D341Med (cell line): ENCODE measurements at regions not wholly inside any gene's neighbourhood (a gene's known extent, or its start where the extent isn't known, plus 50 kb on each side); places are given as distances from the start of the nearest gene placed in this dataset.

Experiments used
- DNase-seq: peaks from one replicate; pipeline ENCODE4 v3.0.0; 2012; ENCODE audit warnings: low spot score

DNA sequence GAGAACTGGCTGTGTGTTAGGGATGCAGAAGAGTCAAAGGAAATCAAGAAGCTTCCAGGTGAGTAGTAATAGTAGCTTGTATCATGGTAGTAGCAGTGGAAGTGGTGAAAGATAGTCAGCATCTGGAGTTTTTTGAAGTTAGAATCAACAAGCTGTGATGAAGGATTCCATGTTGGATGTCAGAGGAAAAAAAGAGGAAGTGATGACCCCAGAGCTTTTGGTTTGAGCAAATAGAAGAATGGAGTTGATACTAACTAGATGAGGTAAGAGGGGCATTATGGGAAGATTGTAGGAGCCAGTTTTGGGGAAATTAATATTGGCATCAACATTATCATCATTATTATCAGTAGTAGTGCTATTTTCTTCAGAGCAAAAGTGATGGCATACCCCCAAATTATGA lies 542.2 kb downstream of the XIRP2 start:
- no peak for DNase-seq

DNA sequence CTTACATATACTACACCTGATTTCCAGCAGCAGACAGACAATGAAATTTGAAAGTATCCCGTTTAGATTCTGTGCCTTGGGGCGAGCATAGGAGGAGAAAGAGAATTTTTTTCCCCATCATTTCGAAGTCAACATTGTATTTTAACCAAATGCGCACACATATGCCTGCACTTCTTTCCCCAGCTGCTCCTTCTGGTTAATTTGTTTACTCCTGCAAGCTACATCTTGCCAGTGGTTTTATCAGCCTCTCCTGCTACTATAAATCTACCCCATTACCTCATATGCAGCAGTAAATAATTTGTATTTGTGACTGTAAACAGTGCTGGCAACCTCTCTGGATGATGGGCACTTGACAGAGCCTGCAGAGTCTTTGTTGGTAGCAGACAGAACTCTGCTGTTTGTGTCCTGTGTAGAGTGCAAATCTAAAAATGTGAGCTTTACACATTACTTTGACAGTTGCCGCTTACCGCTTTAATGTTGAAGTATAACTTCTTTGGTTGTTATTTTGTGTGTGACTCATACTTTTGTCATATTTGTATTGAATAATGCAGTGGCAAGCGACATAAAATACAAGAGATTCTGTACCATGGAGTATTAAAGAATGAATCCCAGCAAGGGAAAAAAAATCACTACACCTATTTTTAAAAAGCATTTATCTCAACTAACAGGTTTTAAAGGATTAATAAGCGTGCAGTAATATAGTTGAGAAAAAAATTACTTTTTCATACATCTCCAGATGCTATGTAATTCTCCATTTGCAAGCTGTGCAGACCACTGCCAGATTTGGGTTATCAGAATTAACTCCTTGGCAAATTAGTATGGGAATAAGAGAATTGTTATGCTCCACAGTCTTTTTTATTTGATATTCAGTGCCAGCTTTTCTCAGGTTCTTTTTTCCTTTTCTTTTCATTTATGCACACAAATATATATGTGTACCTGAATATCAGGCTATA lies 536.8 kb downstream of the XIRP2 start:
- DNase-seq = no peak

DNA sequence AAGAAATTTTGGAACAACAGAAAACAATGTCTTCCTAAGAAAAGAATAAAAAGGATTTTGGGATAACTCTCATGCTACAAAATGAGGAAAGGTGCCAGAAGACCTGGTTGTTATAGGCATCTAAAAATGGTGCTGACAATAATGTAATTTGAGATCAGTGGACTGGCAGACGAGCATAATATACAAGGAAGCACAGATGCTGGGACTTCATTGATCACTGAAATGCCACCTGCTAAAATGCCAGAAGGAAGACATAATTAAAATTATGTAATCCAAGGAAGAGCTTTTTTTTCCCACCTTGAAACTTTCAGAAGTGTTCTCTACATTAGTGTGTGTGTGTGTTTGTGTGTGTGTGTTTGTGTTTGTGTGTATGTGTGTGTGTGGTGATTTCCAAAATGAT lies 535.9 kb downstream of the XIRP2 start:
- DNase-seq = no peak

DNA sequence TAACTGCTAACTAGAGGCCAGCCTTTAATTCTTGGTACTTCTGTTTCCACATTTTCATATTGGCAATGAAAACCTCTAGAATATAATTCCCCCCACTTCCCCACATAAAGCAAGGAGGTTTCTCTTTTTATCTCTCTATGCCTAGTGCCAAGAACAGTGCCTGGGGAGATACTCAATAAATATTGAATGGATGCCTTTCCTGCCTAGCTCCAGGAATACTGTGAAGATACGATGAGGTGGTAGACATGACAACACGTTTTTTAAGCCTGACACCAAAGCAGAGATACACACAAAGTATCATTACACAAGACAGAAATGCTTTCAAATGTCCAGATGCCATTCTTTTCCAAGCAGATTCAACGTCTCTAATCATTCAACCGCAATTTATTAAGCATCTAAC lies 535.5 kb downstream of the XIRP2 start:
- no peak for DNase-seq

DNA sequence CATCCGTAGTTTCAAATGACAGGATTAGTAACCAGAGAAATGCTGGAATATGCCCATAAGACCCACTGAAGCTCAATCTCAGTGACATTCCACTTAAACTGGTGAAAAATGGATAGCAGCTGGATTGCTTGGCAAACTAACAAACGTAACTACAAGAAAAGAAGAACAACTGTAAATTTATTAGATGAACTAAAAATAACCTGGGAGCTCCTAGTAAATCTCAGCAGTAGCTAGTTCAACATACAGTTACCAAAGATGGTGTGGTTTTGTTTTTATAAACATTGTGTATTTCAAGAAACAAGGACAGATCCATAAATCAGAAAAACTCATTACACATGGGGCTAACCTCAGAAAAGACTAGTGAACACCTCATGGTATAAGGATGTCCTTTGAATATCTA lies 531.9 kb downstream of the XIRP2 start:
- DNase-seq = no peak

DNA sequence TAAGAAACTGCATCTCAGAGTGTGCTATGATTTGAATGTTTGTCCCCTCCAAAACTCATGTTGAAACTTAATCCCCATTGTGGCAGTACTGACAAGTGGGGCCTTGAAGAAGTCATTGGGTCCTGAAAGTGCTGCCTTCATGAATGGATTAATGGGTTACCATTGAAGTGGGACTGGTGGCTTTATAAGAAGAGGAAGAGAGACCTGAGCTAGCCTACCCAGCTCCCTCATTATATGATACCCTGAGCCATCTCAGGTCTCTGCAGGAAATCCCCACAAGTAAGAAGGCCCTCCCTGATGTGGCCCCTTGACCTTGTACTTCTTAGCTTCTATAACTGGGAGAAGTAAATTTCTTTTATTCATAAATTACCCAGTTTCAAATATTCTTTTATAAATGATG lies 526.8 kb downstream of the XIRP2 start:
- DNase-seq = no peak

DNA sequence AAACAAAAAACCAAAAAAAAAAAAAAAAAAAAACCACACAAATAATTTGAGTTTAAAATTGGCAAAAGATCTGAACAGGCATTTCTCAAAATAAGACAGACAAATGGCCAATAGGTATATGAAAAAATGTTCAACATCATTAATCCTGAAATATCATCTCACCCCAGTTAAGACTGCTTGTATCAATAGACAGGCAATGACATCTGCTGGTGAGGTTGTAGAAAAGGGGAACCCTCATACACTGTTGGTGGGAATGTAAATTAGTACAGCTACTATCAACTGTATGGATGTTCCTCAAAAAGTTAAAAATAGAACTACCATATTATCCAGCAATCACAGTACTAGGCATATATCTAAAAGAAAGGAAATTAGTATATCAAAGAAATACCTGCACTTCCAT lies 523.1 kb downstream of the XIRP2 start:
- DNase-seq = no peak

DNA sequence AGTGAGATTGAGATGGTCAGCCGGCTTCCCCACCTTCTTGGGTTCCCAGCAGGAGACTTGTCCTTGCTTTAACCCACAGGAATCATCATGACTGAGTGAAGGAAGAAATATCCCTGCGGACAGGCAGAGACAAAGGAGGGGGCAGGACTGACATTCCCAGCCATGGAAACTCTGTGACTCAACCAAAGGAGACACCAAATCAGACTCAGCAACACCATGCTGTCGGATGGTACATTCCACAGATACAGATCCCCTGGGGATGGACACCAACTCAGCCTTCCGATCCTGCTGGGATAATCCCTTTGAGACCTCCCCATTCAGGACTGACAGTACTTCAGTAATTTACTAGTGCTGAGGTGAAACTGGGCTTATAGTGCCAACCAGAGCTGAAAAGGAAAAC lies 518.3 kb downstream of the XIRP2 start:
- DNase-seq = peak; percentile 46

DNA sequence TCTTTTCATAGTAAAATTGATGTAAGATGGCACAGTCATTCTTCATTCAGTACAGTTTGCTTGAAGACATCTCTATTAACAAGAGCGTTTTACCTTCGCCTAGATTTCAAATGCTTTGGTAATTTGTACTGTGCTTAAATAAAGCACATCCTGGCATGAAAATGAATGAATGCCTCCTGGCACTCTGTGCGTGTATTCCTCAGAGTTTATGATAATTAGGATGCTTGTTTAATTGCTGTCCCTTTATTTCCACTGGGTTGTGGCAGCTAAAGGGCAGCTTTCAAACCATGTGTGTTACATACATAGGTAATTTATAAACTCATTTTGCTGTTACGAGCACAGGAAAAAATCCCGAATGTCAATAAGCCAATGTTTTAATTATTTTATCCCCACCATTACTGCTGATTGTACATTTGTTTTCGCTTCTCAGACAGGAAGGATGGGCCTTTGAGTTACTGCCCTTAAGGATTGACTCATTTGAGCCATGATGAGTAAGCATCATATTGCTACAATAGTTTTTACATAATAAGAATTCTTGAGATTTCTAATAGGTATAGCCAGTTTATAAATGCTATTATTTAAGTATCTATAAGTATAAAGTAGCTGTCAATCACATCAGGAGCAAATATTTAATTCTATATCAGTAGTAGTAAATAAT lies 516.5 kb downstream of the XIRP2 start:
- DNase-seq = no peak

DNA sequence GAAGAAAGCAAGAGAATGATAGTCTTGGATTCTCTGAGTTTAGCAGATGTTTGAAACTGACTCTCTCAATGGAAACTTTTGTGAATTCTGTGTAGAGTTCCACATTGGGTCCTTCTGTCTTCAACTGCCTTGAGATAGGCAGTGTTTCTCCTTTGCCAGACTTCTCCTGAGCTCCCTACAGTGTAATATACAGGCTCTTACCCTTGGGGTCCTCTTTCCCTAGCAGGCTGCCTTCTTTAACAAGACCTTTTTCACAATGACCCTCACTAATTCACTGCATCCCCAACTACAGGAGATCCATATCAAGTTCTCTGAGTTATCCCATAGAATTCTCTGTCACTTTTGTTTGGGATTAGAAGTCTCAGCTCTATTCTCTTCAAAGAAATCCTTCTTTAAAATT lies 513.0 kb downstream of the XIRP2 start:
- no peak for DNase-seq

DNA sequence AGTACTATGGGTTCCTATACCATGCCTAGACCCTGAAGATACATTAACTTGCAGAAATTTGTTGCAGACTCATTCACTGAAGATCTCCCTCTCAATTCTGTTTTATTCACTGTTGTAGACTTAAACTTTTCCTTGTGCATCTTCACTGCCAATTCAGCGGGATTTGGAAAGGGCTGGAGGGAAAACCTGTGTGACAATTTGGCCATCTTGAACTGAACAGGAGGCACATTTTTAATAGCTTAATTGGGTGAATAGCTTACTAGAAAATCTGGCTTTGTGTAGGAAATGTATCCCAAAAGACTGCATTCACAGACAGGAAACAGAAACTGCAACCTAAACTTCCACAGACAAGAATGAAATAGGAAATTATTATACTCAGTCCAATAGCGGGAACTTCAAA lies 512.3 kb downstream of the XIRP2 start:
- no peak for DNase-seq

DNA sequence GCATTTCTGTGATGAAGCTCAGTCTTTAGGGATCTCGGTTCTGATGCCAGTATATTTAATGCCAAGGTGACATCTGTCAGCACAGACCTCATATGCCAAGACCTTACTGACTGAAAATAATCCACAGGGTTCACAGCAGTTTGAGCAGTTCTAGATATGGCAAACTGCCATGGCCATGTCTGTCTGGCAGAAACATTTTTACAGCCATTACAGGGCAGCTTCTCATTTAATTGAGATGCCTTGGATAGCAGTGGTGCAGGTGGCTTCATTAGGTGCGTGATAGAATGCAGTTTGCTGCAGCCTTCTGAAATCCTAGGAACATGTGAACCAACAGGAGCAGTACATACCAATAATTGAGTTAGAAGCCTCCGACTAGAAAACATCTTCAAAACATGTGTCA lies 510.6 kb downstream of the XIRP2 start:
- DNase-seq = peak; percentile 33

DNA sequence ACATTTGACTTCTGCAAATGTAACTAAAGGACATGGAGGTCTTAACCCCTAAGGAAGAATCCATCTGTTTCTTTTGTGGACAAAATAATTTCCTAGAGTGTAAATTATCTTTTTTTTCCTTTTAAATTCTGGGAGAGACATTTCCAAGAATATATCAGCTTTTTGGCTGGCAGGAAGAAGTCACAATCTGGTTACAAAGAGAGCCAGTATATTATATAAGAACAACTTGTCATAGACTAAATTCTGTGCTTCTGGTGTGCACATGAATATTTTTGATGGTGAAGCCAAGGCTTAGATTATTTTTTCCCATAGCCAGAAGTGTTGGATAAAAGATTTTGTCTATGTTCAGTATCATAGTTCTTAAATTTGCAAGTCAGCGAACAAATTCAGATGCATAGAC lies 500.6 kb downstream of the XIRP2 start:
- DNase-seq = no peak

DNA sequence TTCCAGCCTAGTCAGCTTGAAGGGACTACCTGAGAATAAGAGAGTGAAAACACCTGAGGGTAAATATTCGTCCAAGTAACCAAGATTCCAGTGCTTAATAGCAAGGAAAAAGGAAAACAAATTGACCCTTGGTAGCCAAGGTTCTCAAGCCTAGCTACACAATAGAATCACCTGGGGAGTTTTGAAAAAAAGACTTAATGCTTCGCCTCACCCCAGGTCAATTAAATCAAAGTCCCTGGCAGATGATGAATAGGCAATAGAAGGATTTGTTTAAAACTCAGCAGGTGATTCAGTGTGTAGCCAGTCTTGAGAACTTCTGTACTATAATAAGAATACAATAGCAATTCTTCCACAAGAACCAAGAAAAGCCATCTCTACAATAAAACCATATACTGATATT lies 500.2 kb downstream of the XIRP2 start:
- DNase-seq = no peak

DNA sequence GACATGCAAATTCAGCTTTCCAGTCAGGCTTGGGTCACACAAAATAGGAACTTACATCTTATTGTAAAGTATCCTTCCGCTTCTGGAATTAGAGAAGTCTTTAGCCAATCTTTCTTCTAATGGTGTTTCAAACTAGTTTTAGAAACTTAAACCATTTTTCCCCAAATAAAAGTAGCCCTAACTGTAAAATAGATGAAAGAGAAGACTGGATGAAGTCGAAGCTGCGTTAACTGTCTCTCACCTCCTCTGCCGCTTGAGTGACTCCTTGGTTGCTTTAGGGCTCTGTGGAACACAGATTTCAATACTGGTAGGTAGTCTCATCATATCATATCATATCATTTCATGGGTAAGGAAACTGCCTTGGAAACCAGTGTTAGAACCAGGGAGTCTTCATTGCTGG lies 498.4 kb downstream of the XIRP2 start:
- no peak for DNase-seq

DNA sequence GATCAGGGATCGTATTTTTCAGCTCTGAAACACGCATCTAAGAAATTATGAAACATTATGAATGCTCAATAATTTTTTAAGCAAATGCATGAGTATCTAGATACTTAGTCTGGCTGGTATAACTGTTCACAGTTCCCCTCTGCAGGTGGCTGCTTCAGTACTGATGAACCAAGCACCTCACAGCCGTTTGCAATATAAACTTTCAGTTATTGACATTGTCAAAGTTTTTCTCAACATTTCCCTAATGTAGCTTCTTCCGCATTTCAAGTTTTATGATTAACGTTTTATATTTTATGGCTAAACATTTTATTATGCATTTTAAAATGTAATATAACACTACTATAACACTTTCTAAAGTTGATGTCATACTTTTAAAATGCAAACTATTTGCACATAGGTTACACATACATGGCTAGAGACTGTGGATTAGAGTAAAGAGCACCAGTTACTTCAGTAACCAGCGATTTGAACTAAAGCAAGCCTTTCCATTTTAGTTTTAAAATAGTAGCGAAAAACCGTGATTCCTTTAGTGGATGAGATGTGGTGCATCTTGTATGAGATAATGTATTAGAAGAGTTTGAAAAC lies 495.4 kb downstream of the XIRP2 start:
- no peak for DNase-seq

DNA sequence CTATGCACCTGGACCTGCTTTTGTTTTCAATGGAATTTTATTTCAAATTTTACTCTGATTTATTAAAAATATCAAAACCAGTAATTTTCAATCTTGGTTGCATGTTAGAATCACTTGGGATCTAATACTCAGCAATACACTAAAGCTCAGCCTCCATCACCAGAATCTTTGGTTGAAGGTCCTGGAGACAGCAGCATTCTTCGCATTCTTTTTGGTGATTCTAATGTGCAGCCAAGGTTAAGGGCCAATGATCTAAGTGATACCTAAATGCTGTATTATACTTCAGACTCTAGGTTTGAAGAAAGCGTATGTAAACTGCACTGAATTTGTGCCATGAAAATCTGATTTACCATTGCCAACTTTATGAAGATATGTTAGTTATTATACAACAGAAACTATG lies 493.1 kb downstream of the XIRP2 start:
- DNase-seq = no peak

DNA sequence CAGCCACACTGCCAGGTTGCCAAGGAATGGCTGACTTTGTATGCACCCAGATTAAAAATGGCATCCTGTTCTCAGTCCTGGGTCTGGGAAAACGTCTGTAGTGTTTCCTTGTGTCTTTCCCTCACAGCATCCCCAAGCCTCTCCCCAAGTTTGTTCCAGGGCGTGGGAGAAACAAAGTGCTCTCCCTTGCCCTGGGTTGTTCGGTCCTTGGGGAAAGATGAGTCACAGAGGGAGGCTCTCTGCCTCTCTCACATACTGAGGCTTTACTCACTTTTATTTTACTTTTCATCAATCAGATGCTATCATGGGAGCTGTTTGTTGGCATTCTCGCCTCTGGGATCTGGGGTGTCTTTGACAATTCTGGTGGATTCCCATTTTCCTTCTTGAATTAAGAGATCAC lies 492.3 kb downstream of the XIRP2 start:
- DNase-seq = no peak

DNA sequence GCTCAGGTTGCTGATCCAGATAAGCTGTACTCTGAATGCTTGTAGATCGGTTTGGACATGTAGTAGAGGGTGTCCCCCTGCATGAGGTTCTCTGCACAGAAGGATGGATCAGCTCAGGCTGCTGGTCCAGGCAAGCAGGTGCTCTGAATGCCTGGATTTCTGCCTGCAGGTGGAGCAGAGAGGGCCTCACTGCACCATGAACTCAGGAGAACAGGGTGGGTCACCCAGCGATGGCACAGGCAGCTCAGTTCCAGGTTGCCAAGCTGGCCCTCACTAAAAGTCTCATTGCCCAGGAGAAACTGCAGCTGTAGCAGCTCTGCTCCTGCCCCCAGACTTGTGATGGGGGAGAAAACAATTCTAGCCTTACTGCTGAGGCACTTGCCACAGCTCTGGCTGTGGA lies 491.8 kb downstream of the XIRP2 start:
- DNase-seq = no peak

DNA sequence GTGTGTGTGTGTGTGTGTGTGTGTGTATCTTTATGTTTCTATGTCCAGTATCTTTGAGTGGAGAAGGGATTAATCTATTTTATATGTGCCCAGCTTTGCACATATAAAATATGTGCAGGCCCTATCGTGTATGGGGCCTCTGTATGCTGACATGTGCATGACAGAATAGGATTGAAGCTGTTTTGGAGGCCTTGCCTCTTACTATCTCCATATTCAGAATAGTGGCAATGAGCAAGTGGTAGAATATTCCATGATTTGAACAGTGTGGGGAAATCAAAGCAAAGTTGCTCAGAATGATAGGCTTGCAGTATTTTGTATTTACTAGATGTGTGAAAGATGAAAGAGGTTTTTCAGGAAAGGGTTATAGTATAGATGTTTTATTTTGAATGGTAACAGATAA lies 480.8 kb downstream of the XIRP2 start:
- DNase-seq = no peak

DNA sequence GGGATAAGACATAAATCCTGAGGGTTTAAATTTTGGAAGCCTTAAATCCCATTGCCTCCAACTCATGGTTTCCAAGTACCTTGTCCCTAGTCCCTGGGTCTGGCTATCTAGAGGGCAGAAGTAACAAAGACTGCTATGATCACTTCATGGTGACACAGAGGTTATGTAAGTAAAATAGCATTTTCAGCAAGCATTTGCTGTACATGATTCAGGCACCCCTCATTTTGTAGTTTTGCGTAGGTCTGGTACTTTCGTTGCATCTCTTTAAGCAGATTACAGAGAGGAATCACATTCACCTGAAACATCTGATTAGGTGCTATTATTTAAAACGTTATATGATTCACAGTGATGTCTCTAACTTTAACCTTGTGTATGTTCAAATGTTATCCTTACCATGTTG lies 480.1 kb downstream of the XIRP2 start:
- no peak for DNase-seq

DNA sequence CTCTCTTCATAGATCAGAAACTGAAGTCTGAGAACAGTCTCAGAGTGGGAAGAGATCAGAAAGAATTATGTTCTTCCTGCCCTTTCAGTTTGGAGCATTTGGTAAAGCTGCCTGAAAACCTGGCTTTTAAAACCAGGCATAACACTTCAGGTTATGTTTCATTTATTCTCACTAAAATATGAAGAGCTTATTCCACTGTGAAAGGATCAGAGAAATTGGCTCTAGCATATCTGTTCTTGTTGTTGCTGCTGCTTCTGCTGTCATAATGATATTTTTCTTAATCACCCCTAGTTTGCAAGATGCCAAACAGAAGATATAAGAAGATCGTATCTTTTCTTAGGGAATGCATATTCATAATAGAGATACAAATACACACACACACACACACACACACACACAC lies 476.9 kb downstream of the XIRP2 start:
- DNase-seq = no peak

DNA sequence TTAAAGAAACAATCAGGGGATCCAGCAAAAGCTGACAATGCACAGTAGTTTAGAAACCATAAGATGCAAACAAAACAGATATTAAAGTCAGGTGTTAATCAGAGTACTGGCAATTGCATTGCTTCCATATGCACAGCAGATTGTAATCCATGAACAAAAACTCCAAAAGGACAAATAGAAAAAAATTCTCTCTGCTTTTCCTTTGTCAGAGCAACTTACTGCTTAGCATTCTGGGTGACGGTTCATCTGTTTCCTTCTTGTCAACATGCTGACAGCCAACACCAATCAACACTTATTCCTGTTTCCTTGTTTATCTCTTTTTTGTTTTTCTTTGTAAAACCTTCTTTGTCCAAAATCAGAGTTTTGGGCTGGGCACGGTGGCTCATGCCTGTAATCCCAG lies 473.1 kb downstream of the XIRP2 start:
- DNase-seq = no peak
